ENCODE measurements at regions not wholly inside any gene's neighbourhood (a gene's known extent, or its start where the extent isn't known, plus 50 kb on each side); places are given as distances from the start of the nearest gene placed in this dataset.

DNA sequence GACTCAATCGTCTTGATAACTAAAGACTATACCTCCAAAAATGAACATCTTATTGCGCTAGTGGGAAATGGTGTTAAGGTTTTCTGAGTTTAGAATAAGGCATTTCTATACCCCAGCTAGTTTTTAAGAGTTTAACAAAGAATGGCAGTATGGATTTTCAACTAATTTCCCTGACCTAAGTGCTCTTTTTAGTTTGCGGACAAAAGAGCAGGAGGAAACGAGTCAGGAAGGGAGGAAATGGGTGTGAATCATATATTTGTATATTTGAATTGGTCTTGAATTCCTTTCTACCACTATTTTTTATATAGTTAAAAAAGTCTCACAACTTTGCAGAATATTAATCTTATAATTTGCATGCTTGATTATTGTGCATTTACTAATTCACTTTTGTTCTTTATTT lies 516.3 kb upstream of the ZNF608 start:
- no peak for DNase-seq (ENCODE audit: low read depth)
- TF ChIP-seq, protein P1, sequence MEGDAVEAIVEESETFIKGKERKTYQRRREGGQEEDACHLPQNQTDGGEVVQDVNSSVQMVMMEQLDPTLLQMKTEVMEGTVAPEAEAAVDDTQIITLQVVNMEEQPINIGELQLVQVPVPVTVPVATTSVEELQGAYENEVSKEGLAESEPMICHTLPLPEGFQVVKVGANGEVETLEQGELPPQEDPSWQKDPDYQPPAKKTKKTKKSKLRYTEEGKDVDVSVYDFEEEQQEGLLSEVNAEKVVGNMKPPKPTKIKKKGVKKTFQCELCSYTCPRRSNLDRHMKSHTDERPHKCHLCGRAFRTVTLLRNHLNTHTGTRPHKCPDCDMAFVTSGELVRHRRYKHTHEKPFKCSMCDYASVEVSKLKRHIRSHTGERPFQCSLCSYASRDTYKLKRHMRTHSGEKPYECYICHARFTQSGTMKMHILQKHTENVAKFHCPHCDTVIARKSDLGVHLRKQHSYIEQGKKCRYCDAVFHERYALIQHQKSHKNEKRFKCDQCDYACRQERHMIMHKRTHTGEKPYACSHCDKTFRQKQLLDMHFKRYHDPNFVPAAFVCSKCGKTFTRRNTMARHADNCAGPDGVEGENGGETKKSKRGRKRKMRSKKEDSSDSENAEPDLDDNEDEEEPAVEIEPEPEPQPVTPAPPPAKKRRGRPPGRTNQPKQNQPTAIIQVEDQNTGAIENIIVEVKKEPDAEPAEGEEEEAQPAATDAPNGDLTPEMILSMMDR (conservative IDR thresholded peaks at IDR 0.05; ENCODE audit: low read depth, low read length), result no peak
- H3K4me3 ChIP-seq (ENCODE audit: low read depth, low read length), result no peak overlapping the region

- no peak for DNase-seq (ENCODE audit: low read depth)
- H3K4me3 ChIP-seq (ENCODE audit: low read depth, low read length), result no peak overlapping the region
- TF ChIP-seq, protein P1 (conservative IDR thresholded peaks at IDR 0.05; ENCODE audit: low read depth, low read length), result no peak
These were observed 516.9 kb upstream of the ZNF608 start for GRCh38 chr5:125263356-125263755.

DNA sequence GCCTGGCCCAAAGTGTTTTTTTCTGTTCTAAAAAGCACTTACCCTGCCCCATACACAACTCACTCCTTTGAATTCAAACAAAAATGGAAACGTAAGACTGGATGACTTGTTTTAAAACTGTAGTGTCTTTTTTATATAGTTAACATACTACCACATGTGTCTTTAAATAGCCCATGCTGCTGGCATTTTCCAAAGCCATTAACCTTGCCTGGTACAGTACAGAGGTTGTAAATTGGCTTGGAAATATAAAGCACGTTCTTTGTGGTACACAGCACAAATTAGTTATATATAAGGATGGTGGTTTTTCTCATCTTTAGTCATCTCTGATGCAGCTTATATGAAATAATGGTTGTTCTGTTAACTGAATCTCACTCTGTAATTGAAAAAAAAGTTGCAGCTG lies 519.7 kb upstream of the ZNF608 start:
- no peak overlapping the region for H3K4me3 ChIP-seq (ENCODE audit: low read depth, low read length)
- TF ChIP-seq, protein P1 (conservative IDR thresholded peaks at IDR 0.05; ENCODE audit: low read depth, low read length), result no peak
- DNase-seq (ENCODE audit: low read depth), result no peak

GRCh38 chr5:125267636-125268248 lies 521.3 kb upstream of the ZNF608 start:
- TF ChIP-seq, protein P1 (conservative IDR thresholded peaks at IDR 0.05; ENCODE audit: low read depth, low read length), result no peak
- H3K4me3 ChIP-seq (ENCODE audit: low read depth, low read length), result no peak overlapping the region
- no peak for DNase-seq (ENCODE audit: low read depth)

GRCh38 chr5:125269926-125270325 lies 523.5 kb upstream of the ZNF608 start:
- DNase-seq (ENCODE audit: low read depth), result no peak
- TF ChIP-seq, protein P1 (conservative IDR thresholded peaks at IDR 0.05; ENCODE audit: low read depth, low read length), result no peak
- no peak overlapping the region for H3K4me3 ChIP-seq (ENCODE audit: low read depth, low read length)

- no peak overlapping the region for H3K4me3 ChIP-seq (ENCODE audit: low read depth, low read length)
- DNase-seq (ENCODE audit: low read depth), result no peak
- TF ChIP-seq, protein P1 (conservative IDR thresholded peaks at IDR 0.05; ENCODE audit: low read depth, low read length), result no peak
These were observed 525.9 kb upstream of the ZNF608 start for GRCh38 chr5:125272357-125272756.

DNA sequence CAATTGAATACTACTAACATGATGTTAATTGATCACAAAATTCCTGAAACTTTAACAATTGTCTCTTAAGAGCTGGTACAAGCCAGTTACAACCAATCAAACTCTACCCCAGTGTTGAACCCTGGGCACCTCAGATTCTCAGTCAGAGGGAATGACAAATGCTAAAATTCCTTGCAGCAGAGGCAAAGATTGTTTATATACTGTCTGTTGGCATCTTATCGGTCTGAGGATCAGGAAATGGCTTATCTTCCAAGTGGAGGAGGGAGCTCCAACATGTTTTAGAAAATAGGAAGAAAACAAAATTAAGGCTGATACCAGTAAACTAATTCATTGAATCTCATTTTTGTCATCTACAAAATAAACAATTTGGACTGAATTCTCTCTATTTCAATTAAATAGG lies 527.8 kb upstream of the ZNF608 start:
- H3K4me3 ChIP-seq (ENCODE audit: low read depth, low read length), result no peak overlapping the region
- TF ChIP-seq, protein P1 (conservative IDR thresholded peaks at IDR 0.05; ENCODE audit: low read depth, low read length), result no peak
- no peak for DNase-seq (ENCODE audit: low read depth)
